ENCODE measurements at regions not wholly inside any gene's neighbourhood (a gene's known extent, or its start where the extent isn't known, plus 50 kb on each side); places are given as distances from the start of the nearest gene placed in this dataset.

DNA sequence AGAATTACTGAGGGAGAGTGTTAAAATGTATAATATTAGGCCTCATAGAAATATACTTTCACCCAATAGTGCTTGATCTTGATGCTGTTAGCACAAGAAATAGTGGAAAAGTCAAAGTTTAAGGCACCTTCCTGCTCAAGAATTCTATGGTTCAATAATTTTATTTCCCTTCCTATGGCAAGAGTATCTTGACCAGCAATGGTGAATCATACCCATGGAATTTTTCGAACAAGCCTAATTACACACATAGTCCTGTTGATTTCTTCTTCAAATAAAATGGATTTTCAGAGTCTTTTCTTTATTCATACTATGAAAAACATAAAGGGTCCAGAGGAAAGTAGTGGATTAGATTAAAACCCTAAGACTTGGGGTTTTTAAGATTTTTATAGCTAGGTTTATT is 810.6 kb downstream of the CDH11 start:
- no peak overlapping the region for H3K4me3 ChIP-seq (ENCODE audit: low read length)
- ChIA-PET CTCF (no interaction called here), POLR2A (no interaction called here)
- no peaks in the 10 kb centered on the region for H3K27me3 Mint-ChIP-seq
- ATAC-seq (ENCODE audit: poor library complexity) (no peak), DNase-seq (no peak)
- TF ChIP-seq, protein P1, sequence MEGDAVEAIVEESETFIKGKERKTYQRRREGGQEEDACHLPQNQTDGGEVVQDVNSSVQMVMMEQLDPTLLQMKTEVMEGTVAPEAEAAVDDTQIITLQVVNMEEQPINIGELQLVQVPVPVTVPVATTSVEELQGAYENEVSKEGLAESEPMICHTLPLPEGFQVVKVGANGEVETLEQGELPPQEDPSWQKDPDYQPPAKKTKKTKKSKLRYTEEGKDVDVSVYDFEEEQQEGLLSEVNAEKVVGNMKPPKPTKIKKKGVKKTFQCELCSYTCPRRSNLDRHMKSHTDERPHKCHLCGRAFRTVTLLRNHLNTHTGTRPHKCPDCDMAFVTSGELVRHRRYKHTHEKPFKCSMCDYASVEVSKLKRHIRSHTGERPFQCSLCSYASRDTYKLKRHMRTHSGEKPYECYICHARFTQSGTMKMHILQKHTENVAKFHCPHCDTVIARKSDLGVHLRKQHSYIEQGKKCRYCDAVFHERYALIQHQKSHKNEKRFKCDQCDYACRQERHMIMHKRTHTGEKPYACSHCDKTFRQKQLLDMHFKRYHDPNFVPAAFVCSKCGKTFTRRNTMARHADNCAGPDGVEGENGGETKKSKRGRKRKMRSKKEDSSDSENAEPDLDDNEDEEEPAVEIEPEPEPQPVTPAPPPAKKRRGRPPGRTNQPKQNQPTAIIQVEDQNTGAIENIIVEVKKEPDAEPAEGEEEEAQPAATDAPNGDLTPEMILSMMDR (IDR thresholded peaks at IDR 0.05) = no peak
- H3K4me1 ChIP-seq (ENCODE audit: insufficient read depth, low read length) = no peaks in the 10 kb centered on the region
- no peak overlapping the region for H3K4me3 Mint-ChIP-seq
- H3K4me1 Mint-ChIP-seq (ENCODE audit: low read depth) = no peaks in the 10 kb centered on the region
- intact Hi-C loops (cut with DNase I, micrococcal nuclease) = no loop called here
- H3K27ac ChIP-seq (ENCODE audit: low read depth in 1 of 2, low read length in 2 of 2) = no peak overlapping the region
- no peaks in the 10 kb centered on the region for H3K36me3 Mint-ChIP-seq (ENCODE audit: low read depth)
- no peaks in the 10 kb centered on the region for H3K27me3 ChIP-seq (ENCODE audit: control insufficient read depth in 1 of 2, insufficient read depth in 2 of 2, low read length in 2 of 2)
- H3K9me3 Mint-ChIP-seq = peaks cover 22% of the 10 kb centered on the region
- H3K9me3 ChIP-seq (ENCODE audit: control insufficient read depth in 1 of 2, insufficient read depth in 1 of 2, low read length in 2 of 2) = peaks cover 9 to 13% of the 10 kb centered on the region in 2 experiments
- no peak overlapping the region for H3K27ac Mint-ChIP-seq
- H3K36me3 ChIP-seq (ENCODE audit: insufficient read depth, low read length) = no peaks in the 10 kb centered on the region

DNA sequence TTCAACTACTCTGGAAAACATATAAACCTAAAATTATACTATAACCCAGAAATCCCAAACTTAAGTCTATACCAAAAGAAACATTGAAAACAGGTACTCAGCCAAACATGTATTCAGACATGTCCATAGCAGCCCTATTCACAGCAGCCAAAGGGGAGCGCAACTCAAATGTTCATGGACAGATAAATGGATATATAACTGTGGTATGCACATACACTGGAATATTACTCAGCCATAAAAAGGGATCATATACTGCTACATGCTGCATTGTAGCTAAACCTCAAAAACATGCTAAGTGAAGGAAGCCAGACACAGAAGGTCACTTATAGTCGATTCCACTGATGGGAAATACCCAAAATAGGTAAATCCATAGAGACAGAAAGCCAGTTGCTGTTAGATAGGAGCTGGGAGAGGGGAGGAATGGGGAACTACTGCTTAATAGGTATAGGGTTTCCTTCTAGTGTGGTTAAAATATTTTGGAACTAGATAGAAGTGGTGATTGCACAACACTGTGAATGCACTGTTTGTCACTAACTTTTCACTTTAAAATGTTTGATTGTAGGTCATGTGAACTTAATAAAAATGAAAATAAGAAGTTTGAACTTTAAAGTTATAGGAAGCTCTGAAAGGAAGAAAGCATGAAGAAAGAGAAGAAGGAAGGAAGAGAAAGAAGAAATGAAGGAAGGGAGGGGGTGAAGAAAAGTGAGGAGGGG is 812.3 kb downstream of the CDH11 start:
- H3K27me3 Mint-ChIP-seq = no peaks in the 10 kb centered on the region
- intact Hi-C loops (cut with DNase I, micrococcal nuclease) = no loop called here
- Histone ChIP-seq H3K36me3 (ENCODE audit: insufficient read depth, low read length) (no peaks in the 10 kb centered on the region), H3K27me3 (ENCODE audit: control insufficient read depth in 1 of 2, insufficient read depth in 2 of 2, low read length in 2 of 2) (no peaks in the 10 kb centered on the region), H3K4me1 (ENCODE audit: insufficient read depth, low read length) (no peaks in the 10 kb centered on the region), H3K9me3 (ENCODE audit: control insufficient read depth in 1 of 2, insufficient read depth in 1 of 2, low read length in 2 of 2) (peaks cover 9 to 17% of the 10 kb centered on the region in 2 experiments), H3K4me3 (ENCODE audit: low read length) (no peak overlapping the region), H3K27ac (ENCODE audit: low read depth in 1 of 2, low read length in 2 of 2) (no peak overlapping the region)
- ATAC-seq (ENCODE audit: poor library complexity) (no peak), DNase-seq (no peak)
- H3K4me3 Mint-ChIP-seq = no peak overlapping the region
- H3K4me1 Mint-ChIP-seq (ENCODE audit: low read depth) = no peaks in the 10 kb centered on the region
- H3K9me3 Mint-ChIP-seq = peaks cover 24% of the 10 kb centered on the region
- no peak overlapping the region for H3K27ac Mint-ChIP-seq
- CTCF ChIA-PET = no interaction called here
- POLR2A ChIA-PET = no interaction called here
- no peaks in the 10 kb centered on the region for H3K36me3 Mint-ChIP-seq (ENCODE audit: low read depth)
- TF ChIP-seq, protein P1 (IDR thresholded peaks at IDR 0.05) = no peak

DNA sequence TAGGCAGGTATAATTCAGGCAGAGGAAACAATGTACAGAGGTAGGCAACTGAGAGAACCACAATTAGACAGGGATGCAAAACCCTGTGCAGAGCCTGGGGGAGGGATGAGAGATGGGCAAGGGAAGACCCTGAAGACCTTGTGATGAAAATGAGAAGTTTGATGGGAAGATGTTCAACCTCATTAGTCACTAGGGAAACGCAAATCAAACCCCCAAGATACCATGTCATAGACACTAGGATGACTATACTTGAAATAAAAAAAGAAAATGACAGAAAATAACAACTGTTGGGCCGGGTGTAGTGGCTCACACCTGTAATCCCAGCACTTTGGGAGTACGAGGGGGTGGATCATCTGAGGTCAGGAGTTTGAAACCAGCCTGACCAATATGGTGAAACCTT is 813.1 kb downstream of the CDH11 start:
- H3K27ac ChIP-seq (ENCODE audit: low read depth in 1 of 2, low read length in 2 of 2) = no peak overlapping the region
- no peaks in the 10 kb centered on the region for H3K36me3 ChIP-seq (ENCODE audit: insufficient read depth, low read length)
- ATAC-seq (ENCODE audit: poor library complexity) (no peak), DNase-seq (no peak)
- no peak overlapping the region for H3K4me3 ChIP-seq (ENCODE audit: low read length)
- intact Hi-C loops (cut with DNase I, micrococcal nuclease) = no loop called here
- POLR2A ChIA-PET = no interaction called here
- H3K36me3 Mint-ChIP-seq (ENCODE audit: low read depth) = no peaks in the 10 kb centered on the region
- H3K27me3 Mint-ChIP-seq = no peaks in the 10 kb centered on the region
- H3K4me1 ChIP-seq (ENCODE audit: insufficient read depth, low read length) = no peaks in the 10 kb centered on the region
- H3K9me3 ChIP-seq (ENCODE audit: control insufficient read depth in 1 of 2, insufficient read depth in 1 of 2, low read length in 2 of 2) = peaks cover 9 to 17% of the 10 kb centered on the region in 2 experiments
- no peaks in the 10 kb centered on the region for H3K27me3 ChIP-seq (ENCODE audit: control insufficient read depth in 1 of 2, insufficient read depth in 2 of 2, low read length in 2 of 2)
- no peaks in the 10 kb centered on the region for H3K4me1 Mint-ChIP-seq (ENCODE audit: low read depth)
- H3K4me3 Mint-ChIP-seq = no peak overlapping the region
- CTCF ChIA-PET = no interaction called here
- TF ChIP-seq, protein P1 (IDR thresholded peaks at IDR 0.05) = no peak
- H3K9me3 Mint-ChIP-seq = peaks cover 27% of the 10 kb centered on the region
- no peak overlapping the region for H3K27ac Mint-ChIP-seq

Data from CD4-positive, alpha-beta T cell (primary cell).